Stomach (tissue), 4 donors: ENCODE measurements at regions not wholly inside any gene's neighbourhood (a gene's known extent, or its start where the extent isn't known, plus 50 kb on each side); places are given as distances from the start of the nearest gene placed in this dataset.

Experiments used
- POLR2A ChIP-seq, 4 donors: fragments of 450-650 bp; IDR thresholded peaks; one replicate each; pipeline ENCODE4 v1.6.1; 2016; ENCODE audit warnings: antibody characterized with exemption in 4 of 4, control low read depth in 2 of 4, mild to moderate bottlenecking in 1 of 4, moderate library complexity in 1 of 4
- POLR2AphosphoS5 ChIP-seq, 3 donors: sonication (generic); formaldehyde crosslinking; IDR thresholded peaks; one replicate each; pipeline ENCODE4 v1.6.1; 2016; ENCODE audit warnings: antibody characterized with exemption in 3 of 3
- TF ChIP-seq, protein P1 (sequence below), 7 experiments: fragments of 450-650 bp in 4 of 7; fragments of 200-600 bp in 3 of 7; sonication (generic) in 3 of 7; IDR thresholded peaks; one replicate each; pipeline ENCODE4 v1.5.1; 2016 to 2019; ENCODE audit warnings: antibody characterized with exemption in 7 of 7, control low read depth in 2 of 7, mild to moderate bottlenecking in 1 of 7

DNA sequence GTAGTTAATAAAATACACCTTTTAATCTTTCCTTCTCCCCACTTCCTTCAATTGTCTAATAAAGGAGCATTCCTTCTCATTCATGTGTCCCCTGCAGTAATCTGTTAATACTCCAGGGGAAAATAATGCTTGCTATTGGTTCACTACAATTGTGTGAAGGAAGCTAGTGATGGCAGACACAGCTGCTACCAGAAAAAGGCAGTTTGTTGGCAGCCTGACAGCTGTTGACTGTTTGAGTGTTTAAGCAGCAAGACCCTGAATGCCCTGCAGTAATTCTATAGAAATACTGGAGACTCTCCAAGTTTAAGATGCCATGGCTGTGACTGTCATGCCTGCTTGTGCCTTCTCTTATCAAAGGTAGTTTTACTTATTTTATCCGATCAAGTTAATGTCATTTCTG, 359.5 kb downstream of the C4orf33 start:
- TF ChIP-seq, protein P1, sequence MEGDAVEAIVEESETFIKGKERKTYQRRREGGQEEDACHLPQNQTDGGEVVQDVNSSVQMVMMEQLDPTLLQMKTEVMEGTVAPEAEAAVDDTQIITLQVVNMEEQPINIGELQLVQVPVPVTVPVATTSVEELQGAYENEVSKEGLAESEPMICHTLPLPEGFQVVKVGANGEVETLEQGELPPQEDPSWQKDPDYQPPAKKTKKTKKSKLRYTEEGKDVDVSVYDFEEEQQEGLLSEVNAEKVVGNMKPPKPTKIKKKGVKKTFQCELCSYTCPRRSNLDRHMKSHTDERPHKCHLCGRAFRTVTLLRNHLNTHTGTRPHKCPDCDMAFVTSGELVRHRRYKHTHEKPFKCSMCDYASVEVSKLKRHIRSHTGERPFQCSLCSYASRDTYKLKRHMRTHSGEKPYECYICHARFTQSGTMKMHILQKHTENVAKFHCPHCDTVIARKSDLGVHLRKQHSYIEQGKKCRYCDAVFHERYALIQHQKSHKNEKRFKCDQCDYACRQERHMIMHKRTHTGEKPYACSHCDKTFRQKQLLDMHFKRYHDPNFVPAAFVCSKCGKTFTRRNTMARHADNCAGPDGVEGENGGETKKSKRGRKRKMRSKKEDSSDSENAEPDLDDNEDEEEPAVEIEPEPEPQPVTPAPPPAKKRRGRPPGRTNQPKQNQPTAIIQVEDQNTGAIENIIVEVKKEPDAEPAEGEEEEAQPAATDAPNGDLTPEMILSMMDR (IDR thresholded peaks at IDR 0.05) = no peak
- TF ChIP-seq POLR2AphosphoS5 (IDR thresholded peaks at IDR 0.05) = no peak
- TF ChIP-seq POLR2A (IDR thresholded peaks at IDR 0.05) = no peak
